ENCODE measurements at regions not wholly inside any gene's neighbourhood (a gene's known extent, or its start where the extent isn't known, plus 50 kb on each side); places are given as distances from the start of the nearest gene placed in this dataset.
A peak's percentile ranks its signal among the peaks of the same experiment; 100 is the strongest.

DNA sequence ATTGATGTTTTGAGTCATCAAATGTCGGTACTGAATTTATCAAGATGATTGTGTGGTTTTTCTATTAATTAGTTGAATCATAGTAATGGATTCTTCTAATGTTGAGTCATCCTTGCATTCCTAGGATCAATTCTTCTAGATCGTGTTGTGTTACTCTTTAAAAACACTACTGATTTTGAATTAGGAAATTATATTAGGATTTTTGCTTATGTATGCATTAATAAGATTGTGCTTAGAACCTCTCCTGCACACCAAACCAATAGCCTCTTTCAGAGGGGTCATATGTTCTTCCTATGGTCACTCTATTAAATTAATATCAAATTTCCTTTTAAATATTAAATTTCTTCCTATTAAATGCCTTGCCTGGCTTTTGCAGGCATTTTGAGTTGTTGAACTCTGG, 151.7 kb upstream of the TOPAZ1 start:
- DNase-seq (ENCODE audit: low read depth in 2 of 2) = no peak

DNA sequence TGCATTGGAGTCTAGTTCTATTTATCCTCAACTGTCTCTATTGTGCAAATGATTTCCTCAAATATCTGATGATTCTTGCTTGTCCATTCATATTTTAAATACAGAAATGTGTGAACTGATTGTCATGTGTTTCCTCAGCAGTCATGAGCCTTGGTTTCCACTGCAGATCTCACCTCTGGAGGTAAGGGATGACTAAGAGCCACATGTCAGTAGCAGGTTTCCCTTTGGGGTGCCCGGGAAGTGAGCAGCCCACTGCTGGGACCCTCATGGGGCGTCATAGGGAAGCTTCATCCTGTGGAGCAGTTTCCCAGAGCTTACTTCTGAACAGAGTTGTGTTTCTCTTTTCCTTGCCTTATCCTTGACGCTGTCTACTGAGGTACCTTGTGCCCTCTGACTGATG, 149.2 kb upstream of the TOPAZ1 start:
- DNase-seq (ENCODE audit: low read depth in 2 of 2) = no peak

DNA sequence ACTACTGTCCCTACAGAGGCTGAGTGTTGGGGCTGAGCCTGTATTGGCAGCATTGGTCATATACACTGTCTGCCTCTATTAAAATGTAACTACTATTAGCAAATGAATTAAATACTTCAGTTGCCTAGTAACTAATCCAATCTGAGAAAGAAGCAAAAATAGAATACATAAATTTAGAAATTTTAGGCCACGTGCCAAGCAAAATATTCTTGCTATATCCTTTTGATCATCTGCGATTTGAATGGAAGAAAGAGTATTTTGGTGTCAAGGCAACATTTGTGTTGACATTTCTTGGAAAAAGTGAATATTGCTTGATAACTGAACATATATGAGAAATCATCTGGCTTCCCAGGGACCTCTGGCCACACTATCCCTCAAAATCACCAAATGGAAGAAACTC, 148.2 kb upstream of the TOPAZ1 start:
- no peak for DNase-seq (ENCODE audit: low read depth in 2 of 2)

DNA sequence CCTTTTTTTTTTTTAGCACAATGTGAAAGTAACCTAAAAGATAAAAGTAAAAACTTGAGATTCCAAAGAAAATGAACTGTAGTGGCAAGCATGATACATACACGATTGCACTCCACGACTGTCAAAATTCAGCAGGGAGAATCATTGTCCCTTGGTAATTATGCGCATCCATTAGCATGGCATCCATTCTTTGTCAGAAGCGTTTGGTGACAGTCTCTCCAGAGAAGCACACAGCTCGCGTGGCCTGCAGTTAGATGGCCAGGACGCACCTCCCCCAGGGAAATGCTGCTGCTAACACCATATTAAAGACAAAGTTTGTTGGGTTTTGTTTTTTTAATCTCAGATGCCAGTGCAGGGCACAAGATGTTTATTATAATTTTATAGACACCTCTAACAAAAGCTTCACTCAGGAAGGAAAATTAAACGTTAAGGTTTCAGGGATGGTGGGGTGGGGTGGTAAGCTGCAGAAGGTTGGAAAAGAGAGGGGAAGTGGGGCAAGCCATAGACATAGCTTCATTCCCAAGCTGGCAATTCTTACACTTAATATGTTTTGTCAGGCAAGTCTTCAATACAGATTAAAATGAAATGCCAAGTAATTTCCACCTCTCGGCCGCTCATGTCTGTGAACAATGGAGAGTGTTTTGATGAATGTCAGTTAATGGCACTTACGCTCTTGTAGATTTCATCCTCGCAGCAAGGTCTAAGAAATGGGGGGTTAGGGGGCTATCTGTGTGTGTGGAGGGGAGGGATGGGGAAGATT, 142.8 kb upstream of the TOPAZ1 start:
- no peak for DNase-seq (ENCODE audit: low read depth in 2 of 2)

DNA sequence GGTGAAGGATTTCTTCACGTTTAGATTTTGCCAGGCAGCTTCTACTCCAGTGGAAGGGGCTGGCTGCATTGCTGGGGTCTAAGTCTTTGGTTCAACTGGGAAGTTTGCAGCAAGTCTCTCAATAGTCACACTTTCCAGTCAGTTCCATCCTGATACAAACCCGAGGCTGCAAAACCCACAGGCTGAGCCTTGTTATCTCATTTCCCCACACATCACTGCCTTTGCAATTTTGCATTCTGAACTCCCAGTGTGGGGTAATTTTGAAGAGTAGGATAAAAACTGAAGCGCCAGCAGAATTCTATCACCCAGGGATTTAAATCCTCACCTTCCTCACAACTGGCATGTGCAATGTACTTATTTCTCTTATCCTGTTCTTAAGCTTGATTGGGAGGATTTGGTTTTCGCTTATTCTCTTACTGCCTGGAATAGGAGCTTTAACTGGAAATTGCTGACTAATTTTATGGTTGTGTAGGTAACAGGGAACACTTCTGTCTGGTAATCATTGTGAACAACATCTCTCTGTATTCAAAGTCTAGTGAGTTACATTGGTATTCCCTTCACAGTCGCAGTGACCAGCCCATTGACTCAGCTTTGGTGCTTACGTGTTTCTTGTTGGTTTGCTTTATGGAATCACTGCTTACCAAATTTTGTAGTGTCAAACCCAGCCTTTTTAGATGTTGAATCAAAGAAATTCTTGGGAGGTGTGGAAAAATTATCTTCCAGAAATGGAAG, 142.0 kb upstream of the TOPAZ1 start:
- no peak for DNase-seq (ENCODE audit: low read depth in 2 of 2)

DNA sequence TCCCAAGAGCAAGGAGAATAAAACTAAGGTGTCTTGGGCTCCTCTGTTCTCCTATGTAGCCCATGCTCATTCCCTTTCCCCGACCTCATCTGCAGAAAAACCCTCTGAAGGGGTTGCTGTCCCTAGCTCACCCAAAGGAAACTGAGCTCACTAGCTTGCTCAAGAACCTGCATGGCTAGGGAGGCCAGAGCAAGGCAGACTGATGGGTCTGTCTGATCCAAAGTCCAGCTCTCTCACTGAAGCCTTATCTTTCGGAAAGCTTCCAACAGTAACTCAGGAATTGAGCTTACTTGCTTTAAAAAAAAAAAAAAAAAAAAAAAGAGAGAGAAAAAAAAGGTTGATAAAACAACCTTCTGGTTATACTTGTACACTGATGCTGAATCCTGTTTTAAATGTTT, 141.4 kb upstream of the TOPAZ1 start:
- DNase-seq (ENCODE audit: low read depth in 2 of 2) = no peak

DNA sequence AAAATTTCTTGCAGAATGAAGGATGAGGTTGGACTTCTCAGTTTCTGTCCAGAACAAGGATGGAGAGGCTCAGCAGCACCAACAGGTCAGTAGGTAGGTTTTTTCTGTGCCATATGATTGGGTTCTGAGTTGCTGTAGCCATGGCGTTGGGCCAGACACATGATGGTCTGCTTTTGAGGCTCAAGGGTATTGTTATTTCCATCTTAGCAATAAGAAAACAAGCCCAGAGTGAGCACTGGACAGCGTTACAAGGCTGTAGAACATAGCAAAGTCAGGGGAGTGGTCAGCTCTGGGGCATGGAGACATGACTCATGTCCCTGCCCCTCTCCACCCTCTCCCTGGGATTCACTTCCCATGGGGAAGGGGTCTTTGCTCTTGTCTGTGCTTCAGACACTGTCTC, 137.6 kb upstream of the TOPAZ1 start:
- DNase-seq (ENCODE audit: low read depth in 2 of 2) = no peak

DNA sequence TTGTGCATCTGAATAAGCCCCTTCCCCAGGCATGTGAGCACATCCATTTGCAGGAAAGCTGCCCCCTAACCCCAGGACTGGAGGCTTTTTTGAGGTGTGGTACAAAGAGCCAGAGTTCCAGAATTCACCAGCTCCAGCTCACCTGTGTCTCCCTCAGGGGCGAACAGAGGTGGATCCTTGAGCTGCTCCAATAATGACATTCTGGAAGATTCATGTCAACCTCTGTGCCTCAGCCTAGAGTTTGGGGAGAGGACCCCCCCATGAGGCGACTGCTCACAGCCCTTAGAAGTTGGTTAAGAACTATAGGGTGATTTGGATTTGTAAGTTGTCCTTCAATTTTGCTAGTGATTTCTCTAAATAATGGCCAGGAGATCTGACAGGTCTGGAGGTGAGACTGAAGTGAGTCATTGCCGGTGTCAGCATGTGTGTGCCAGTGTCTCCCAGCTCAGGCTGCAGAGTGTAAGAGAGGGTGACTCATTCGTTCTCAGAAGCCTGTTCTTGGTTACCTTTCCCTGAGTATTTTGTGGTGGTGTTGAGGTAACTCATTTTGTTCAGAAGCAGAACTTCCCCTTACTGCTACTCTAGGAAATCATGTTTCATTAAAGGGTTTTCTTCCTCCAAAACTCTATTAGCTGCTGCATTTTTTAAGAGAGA, 136.9 kb upstream of the TOPAZ1 start:
- peak; percentile 20 to 32 for DNase-seq (ENCODE audit: low read depth in 2 of 2)

DNA sequence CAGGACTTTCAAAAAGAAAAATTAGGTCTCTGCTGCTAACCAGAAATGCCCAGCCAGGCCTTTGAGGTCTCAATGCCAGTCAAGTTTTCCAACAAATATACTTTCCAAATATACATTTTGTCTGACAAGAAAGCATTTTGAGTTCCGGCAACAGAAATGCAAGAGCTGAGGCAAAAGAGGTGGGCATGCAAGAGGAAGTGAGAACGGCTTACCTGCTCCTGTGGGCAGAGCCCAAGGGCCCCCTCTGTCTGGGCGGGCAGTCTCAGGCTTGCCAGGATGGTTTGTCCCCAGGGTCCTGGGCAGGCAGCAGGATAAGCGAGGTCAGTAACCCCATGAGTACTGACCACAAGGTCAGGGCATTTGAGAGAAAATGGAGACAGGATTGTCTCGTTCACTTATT, 136.1 kb upstream of the TOPAZ1 start:
- no peak for DNase-seq (ENCODE audit: low read depth in 2 of 2)

DNA sequence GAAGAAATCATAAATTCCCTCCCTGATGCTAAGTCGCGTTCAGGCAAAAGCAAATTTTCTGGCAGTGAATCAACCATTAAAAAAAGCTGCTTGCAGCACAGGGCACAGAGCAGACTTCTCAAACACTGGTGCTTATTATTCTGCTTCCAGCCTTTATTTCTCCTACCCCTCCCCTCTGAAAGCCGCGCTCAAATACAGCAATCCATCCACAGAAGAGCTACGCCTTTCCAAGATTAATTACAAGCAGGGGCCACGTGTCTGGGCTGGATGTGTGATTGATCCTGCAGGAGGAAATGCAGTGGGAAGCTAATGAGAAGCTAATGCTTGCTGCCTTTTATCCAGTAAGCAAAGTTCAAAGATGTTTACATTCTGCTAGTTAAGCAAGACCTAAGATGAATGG, 134.9 kb upstream of the TOPAZ1 start:
- no peak for DNase-seq (ENCODE audit: low read depth in 2 of 2)

DNA sequence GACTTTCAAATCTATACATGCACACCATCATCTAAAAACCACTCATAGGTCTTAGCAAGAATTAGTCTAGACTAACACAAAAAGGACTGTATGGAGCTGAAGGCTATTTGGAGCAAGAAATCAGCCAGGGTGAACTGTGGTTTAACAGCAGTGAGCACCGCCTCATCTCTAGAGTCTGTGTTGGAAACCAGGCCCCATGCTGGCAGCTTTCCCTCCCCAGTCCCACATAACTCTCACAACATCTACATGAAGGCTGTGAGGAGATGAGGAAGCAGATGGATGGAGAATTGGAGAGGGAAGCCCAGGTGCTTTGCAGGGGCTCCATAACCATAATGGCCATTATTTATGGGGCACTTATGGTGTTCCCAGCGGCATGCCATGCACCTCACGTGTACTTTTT, 133.2 kb upstream of the TOPAZ1 start:
- DNase-seq (ENCODE audit: low read depth in 2 of 2) = no peak

DNA sequence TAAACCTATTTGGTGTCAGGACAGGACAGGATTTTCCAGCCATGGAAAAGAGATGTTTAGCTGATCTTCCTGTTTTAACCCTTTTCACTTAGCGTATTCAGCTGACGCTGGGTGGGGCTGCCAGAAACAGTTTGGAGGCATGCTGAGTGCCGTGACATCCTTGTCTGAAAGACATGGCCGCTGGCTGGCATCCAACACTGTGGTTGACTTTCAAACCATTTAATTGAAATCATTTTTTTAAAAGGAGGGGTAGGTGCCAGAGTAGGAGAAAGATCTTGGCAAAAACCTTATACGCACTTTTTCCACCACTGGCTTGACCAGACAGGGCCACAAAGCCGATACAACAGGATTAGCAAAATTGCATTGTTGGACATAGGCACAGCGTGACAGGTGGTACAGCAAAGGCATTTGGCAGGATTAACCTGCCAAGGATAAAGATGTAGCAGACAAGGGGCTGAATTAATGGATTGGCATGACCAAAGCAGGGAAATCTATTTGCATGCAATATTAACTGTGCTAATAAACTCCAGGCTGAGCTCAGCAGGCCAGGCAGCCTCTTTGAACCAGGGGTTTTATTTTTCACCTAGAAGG, 131.8 kb upstream of the TOPAZ1 start:
- DNase-seq (ENCODE audit: low read depth in 2 of 2) = no peak

DNA sequence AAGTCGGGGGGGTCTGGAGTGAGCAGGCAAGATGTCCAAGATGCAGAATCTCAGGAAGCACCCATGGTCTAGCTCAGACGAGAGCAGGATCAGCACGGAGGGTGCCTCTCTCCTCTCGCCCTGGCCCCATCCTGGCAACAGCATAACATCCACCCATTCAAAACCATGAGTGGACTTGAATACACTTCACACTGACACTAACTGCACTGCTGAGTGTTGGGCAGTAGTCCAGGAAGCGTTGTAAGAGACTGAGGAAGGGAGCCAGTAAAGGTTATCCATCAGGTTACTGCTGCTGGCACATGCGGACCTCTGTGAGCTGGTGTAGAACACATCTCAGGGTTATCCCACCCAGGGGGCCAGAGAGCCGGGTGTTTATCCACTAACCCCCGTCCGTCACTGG, 131.0 kb upstream of the TOPAZ1 start:
- no peak for DNase-seq (ENCODE audit: low read depth in 2 of 2)

DNA sequence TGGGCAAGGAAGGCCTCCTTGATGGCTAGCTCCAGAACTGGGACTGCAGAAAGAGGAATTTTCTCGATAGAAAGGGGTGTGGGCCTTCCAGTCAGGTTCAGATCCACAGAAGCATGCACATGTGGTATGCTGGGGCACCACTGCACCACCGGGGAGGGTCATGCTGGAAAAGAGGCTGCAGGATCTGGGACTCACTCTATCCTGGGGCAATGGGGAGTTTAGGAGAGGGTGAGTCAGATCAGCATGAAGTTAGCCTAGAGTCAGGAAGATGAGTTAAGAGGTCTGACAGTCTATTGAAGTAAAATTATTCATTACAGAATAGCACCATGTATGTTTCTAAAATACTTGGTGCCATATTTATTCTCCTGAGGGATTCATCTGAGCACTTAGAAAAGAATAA, 130.2 kb upstream of the TOPAZ1 start:
- DNase-seq (ENCODE audit: low read depth in 2 of 2) = no peak

DNA sequence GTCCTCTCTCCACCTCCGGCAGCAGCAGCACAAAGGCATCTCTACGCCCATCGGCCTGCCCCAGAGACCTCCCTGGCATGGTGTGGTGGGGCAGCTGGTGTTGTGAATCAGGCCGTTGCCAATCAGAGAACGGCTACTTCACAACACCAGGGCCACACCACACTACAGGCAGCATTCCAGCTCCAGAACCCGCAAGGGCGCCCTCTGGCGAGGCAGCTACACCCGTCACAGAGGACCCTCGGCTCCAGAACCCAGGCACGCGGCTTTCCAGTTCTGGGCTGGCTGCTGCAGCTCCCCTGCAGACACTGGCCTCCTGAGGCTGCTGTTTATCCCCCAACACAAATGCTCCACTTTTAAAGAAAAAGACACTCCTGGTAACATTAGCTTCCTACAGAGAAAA, 127.5 kb upstream of the TOPAZ1 start:
- peak; percentile 36 to 42 for DNase-seq (ENCODE audit: low read depth in 2 of 2)

DNA sequence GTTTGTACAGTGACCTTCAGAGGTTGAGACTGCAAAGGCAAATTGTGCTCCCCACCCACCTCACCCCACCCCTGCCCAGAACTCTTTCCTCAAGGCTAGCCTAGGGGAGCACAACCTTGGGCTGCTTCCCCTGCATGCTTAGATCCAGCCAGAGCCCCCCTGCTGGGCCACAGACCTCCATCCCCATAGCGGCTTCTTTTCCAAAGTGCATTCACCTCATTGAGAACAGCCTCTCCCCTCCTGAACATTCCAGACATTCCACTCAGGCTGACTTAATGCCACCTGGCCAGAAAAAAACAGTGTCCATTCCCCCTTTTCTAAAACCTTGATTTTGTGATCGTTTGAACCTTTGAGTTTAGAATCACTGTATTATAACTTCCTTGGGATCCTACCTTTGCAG, 124.4 kb upstream of the TOPAZ1 start:
- DNase-seq (ENCODE audit: low read depth in 2 of 2) = no peak

DNA sequence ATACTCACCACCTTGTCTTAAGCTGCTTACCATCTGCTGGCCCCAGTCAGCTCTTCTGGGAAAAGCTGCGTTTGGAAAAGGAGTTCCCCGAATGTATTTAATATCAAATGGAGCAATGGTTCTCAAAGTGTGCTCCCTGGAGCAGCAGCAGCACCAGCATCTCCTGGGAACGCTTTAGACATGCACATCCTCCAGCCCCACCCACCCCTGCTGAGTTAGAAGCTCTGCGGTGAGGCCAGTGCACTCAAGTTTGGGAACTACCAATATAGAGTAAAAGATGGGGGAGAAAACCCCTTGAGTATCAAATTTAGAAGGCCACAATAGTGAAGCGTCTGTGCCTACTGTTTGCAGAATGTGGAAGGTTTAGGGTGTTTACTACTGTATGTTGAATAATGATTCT, 124.0 kb upstream of the TOPAZ1 start:
- DNase-seq (ENCODE audit: low read depth in 2 of 2) = no peak

DNA sequence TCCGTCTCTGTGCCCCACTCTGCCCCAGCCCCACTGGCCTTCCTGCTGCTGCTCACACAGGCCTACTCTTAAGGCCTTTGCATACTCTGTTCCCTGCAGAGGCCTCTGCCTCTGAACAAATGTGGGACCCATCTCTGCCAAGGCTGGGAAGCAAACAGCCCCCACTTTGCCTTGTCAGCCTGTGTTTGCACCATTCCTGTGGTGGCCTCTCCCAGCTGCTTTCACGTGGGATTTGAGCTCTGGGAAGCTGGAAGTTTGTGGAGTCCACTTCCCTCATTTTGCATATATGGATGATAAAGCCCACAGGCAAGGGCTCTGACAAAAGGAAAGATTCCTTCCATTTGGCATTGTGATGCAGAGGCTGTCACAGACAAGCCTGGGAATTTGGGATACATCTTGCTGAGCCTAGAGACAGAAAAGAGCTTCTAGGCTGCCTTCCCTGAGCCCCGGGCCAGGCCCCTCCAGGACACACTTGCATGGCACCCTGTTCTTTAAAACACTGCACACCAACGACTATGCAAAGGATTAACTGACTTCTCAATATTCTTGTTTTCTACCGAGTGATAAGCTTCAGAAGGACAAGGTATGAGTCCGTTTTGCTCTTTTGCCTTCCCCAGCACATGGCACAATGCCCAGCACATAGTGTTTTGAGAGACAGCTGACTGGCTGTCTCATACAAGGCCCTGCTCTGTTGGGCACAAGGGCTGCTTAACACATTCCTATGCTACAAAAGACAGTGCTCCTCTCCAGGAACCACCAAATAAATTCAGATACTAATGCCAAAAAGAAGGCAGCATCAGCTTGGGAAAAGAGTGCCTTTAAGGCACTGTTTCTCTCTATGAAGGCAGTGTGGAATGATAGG, 120.7 kb upstream of the TOPAZ1 start:
- DNase-seq (ENCODE audit: low read depth in 2 of 2) = no peak

DNA sequence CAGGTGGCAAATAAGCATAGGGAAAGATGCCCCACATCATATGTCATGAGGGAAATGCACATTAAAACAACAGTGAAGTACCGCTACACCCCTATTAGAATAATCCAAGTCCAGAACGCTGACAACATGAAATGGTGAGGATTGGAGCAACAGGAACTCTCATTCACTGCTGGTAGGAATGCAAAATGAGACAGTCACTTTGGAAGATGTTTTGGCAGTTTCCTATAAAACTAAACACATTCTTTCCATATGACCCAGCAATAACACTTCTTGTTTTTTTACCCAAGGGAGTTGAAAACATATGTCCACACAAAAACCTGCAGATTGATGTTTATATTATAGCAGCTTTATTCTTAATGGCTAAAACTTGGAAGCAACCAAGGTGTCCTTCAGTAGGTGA, 116.4 kb upstream of the TOPAZ1 start:
- DNase-seq (ENCODE audit: low read depth in 2 of 2) = no peak

DNA sequence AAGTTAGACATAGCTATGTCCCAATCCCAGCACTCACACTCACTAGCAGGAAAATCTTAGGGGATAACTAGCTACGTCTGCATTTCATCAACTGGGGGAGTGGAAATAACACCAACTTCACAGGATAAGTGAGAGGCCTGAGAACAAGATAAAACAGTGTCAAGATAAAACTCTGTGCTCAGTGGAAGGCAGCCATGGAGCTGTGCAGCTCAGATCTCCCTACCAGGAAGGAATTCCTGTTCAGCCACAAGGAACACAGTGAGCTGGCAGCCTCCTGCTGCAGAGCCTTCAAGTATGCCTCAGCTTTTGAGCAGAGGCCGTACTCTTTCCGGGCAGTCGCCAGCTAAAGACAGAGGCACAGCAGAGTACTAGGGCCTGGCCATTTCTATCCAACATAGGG, 115.8 kb upstream of the TOPAZ1 start:
- DNase-seq (ENCODE audit: low read depth in 2 of 2) = no peak

DNA sequence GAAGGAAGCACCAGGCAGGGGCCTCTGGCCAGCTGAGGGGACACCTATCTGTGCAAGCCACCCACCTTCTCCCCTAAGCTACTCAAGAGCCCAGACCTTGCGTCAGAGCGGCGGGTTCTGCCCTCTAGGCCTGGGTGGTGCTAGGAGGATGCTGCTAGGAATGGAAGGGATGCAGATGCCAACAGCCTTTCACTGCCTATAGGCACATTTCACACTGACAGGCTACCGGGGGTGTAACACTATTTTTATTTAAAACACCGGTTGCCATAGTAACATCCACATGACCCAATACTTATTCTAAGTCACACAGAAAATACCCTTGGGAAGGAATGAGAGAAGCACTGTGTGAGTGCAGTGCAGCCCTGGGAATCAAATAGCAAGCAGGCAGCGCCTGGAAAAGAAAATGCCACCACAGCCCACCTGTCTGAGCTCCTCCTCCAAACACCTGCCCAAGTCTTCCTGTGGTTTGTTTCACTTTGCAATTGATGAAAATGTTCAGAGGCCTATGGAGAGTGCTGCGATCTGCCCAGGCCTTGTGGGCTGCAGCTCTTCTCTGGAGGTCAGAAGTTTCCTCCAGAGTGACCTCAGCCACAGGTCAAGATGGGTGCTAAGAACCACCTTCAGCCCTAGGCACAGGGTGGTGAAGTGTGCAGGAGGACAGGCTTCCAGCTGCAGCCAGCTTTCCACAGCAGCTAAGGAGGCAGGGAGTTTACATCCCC, 113.5 kb upstream of the TOPAZ1 start:
- DNase-seq (ENCODE audit: low read depth in 2 of 2) = no peak
